ENCODE measurements at regions not wholly inside any gene's neighbourhood (a gene's known extent, or its start where the extent isn't known, plus 50 kb on each side); places are given as distances from the start of the nearest gene placed in this dataset.

GRCh38 chrX:140393507-140393906 lies 111.4 kb downstream of the SOX3 start:
- TF ChIP-seq POLR2A (IDR thresholded peaks at IDR 0.05; ENCODE audit: low read depth, low read length) (no peak), CTCF (IDR thresholded peaks at IDR 0.05; ENCODE audit: extremely low read depth in 1 of 2, insufficient read depth in 1 of 2, low read depth in 1 of 2, low read length in 2 of 2) (no peak), MAX (IDR thresholded peaks at IDR 0.05; ENCODE audit: insufficient read depth, insufficient read length) (no peak), POLR2AphosphoS5 (IDR thresholded peaks at IDR 0.05; ENCODE audit: insufficient read depth, low read depth, low read length) (no peak)

All from endothelial cell of umbilical vein (primary cell).